Neural cell (in vitro differentiated cells): ENCODE measurements at regions not wholly inside any gene's neighbourhood (a gene's known extent, or its start where the extent isn't known, plus 50 kb on each side); places are given as distances from the start of the nearest gene placed in this dataset.

Source experiments
- H2AFZ ChIP-seq: fragments of 200-600, 300-800 bp; sonication (generic), shearing (Covaris generic); 2 replicates; pipeline ENCODE4 v1.6.0; 2014; ENCODE audit warnings: low read depth, mild to moderate bottlenecking, antibody characterized with exemption, low read length, moderate library complexity
- H3F3A ChIP-seq: fragments of 200-600 bp; shearing (Covaris generic); 2 replicates; pipeline ENCODE4 v1.6.1; 2016; ENCODE audit warnings: mild to moderate bottlenecking, moderate library complexity, mixed read lengths, antibody characterized with exemption, low read length; ENCODE audit not compliant: insufficient read depth, poor library complexity, severe bottlenecking
- H3K27ac ChIP-seq: fragments of 200-600, 300-800 bp; sonication (generic), shearing (Covaris generic); 2 replicates; pipeline ENCODE4 v1.5.1; 2014; ENCODE audit warnings: mild to moderate bottlenecking, low read length, moderate library complexity
- H3K27me3 ChIP-seq: fragments of 300-800, 200-600 bp; sonication (generic), shearing (Covaris generic); 2 replicates; pipeline ENCODE4 v1.6.0; 2014; ENCODE audit warnings: mild to moderate bottlenecking, low read depth, low read length, moderate library complexity; ENCODE audit not compliant: insufficient read depth
- H3K36me3 ChIP-seq: fragments of 300-800, 200-600 bp; sonication (generic), shearing (Covaris generic); 2 replicates; pipeline ENCODE4 v1.5.1; 2014; ENCODE audit warnings: mild to moderate bottlenecking, antibody characterized with exemption, low read length, moderate library complexity; ENCODE audit not compliant: insufficient read depth
- H3K4me2 ChIP-seq: fragments of 300-800, 200-600 bp; sonication (generic), shearing (Covaris generic); 2 replicates; pipeline ENCODE4 v1.6.0; 2014; ENCODE audit warnings: mild to moderate bottlenecking, low read length
- H3K4me3 ChIP-seq: fragments of 300-800, 200-600 bp; sonication (generic), shearing (Covaris generic); 2 replicates; pipeline ENCODE4 v1.5.1; 2014; ENCODE audit warnings: mild to moderate bottlenecking, low read length, moderate library complexity
- H3K79me2 ChIP-seq: fragments of 200-600 bp; shearing (Covaris generic); replicated peaks from 2 replicates; pipeline ENCODE4 v1.6.0; 2014; ENCODE audit warnings: mild to moderate bottlenecking, low read length, moderate library complexity; ENCODE audit not compliant: insufficient read depth
- H3K9ac ChIP-seq: fragments of 300-800, 200-600 bp; sonication (generic), shearing (Covaris generic); 2 replicates; pipeline ENCODE4 v1.6.1; 2016; ENCODE audit warnings: mild to moderate bottlenecking, low read length, mixed read lengths
- H3K9me2 ChIP-seq: fragments of 200-600 bp; shearing (Covaris generic); 2 replicates; pipeline ENCODE4 v1.6.1; 2016; ENCODE audit warnings: mild to moderate bottlenecking, low read length, mixed read lengths; ENCODE audit not compliant: insufficient read depth
- H3K9me3 ChIP-seq: fragments of 200-600, 300-800 bp; sonication (generic), shearing (Covaris generic); 2 replicates; pipeline ENCODE4 v1.6.1; 2016; ENCODE audit warnings: mild to moderate bottlenecking, mixed run types, low read length, moderate library complexity, mixed read lengths
- H4K20me1 ChIP-seq: fragments of 200-600 bp; shearing (Covaris generic); 2 replicates; pipeline ENCODE4 v1.6.1; 2016; ENCODE audit warnings: mild to moderate bottlenecking, mixed run types; ENCODE audit not compliant: insufficient read depth
- CTCF ChIP-seq: fragments of 450-650 bp; IDR thresholded peaks from 2 replicates; pipeline ENCODE4 v1.5.1; 2014; ENCODE audit warnings: antibody characterized with exemption, mild to moderate bottlenecking, moderate library complexity; ENCODE audit not compliant: poor library complexity, severe bottlenecking
- EP300 ChIP-seq: fragments of 450-650 bp; conservative IDR thresholded peaks from 2 replicates; pipeline ENCODE4 v1.6.1; 2014; ENCODE audit warnings: antibody characterized with exemption, mild to moderate bottlenecking, moderate library complexity; ENCODE audit not compliant: poor library complexity, severe bottlenecking
- EZH2 ChIP-seq: fragments of 200-600, 300-800 bp; shearing (Covaris generic), sonication (generic); IDR thresholded peaks from 2 replicates; pipeline ENCODE4 v1.6.1; 2014; ENCODE audit warnings: antibody characterized with exemption, low read length, borderline replicate concordance, mild to moderate bottlenecking; ENCODE audit not compliant: insufficient read depth, poor library complexity, severe bottlenecking
- MXI1 ChIP-seq: fragments of 450-650 bp; conservative IDR thresholded peaks from 2 replicates; pipeline ENCODE4 v1.6.1; 2014; ENCODE audit warnings: antibody characterized with exemption, mild to moderate bottlenecking; ENCODE audit not compliant: poor library complexity, severe bottlenecking
- POLR2AphosphoS5 ChIP-seq: IDR thresholded peaks from 2 replicates; pipeline ENCODE4 v1.6.1; 2012
- RAD21 ChIP-seq: fragments of 450-650 bp; conservative IDR thresholded peaks from 2 replicates; pipeline ENCODE4 v1.6.1; 2014; ENCODE audit warnings: antibody characterized with exemption, mild to moderate bottlenecking, moderate library complexity
- REST ChIP-seq: IDR thresholded peaks from 2 replicates; pipeline ENCODE4 v1.6.1; 2012; ENCODE audit warnings: borderline replicate concordance
- SMC3 ChIP-seq: fragments of 450-650 bp; conservative IDR thresholded peaks from 2 replicates; pipeline ENCODE4 v1.6.1; 2014; ENCODE audit warnings: antibody characterized with exemption, mild to moderate bottlenecking, moderate library complexity; ENCODE audit not compliant: poor library complexity
- TAF1 ChIP-seq: IDR thresholded peaks from 2 replicates; pipeline ENCODE4 v1.6.1; 2012; ENCODE audit warnings: low read depth

GRCh38 chr5:3386637-3387036 lies 209.0 kb upstream of the IRX1 start:
- no peaks in the 10 kb centered on the region for H4K20me1 ChIP-seq
- no peaks in the 10 kb centered on the region for H3K27me3 ChIP-seq
- no peak overlapping the region for H3K4me2 ChIP-seq
- no peaks in the 10 kb centered on the region for H3K79me2 ChIP-seq
- TF ChIP-seq REST (no peak), TAF1 (no peak)
- no peaks in the 10 kb centered on the region for H3K9me2 ChIP-seq
- H3K36me3 ChIP-seq, result no peaks in the 10 kb centered on the region
- H2AFZ ChIP-seq, result no peak overlapping the region
- peak overlapping the region; percentile 4 for H3K9ac ChIP-seq
- no peaks in the 10 kb centered on the region for H3K9me3 ChIP-seq
- peak overlapping the region; percentile 58 for H3K27ac ChIP-seq
- peak overlapping the region; percentile 43 for H3K4me3 ChIP-seq
- no peaks in the 10 kb centered on the region for H3F3A ChIP-seq

- H2AFZ ChIP-seq, result no peak overlapping the region
- no peaks in the 10 kb centered on the region for H3F3A ChIP-seq
- H3K27me3 ChIP-seq, result no peaks in the 10 kb centered on the region
- H3K9me2 ChIP-seq, result no peaks in the 10 kb centered on the region
- H3K9ac ChIP-seq, result peak overlapping the region; percentile 4
- H3K4me3 ChIP-seq, result peak overlapping the region; percentile 43
- peak overlapping the region; percentile 2 for H3K4me2 ChIP-seq
- H3K9me3 ChIP-seq, result no peaks in the 10 kb centered on the region
- H3K27ac ChIP-seq, result peak overlapping the region; percentile 58
- no peaks in the 10 kb centered on the region for H3K36me3 ChIP-seq
- no peaks in the 10 kb centered on the region for H4K20me1 ChIP-seq
- peak; percentile 71 for TF ChIP-seq POLR2AphosphoS5
- TF ChIP-seq REST, result peak; percentile 81
- peak; percentile 39 for TF ChIP-seq CTCF
- peak; percentile 54 for TF ChIP-seq SMC3
- TF ChIP-seq TAF1, result no peak
- TF ChIP-seq RAD21, result peak; percentile 45
- no peak for TF ChIP-seq EZH2
- no peak for TF ChIP-seq MXI1
- TF ChIP-seq EP300, result peak; percentile 59
- H3K79me2 ChIP-seq, result no peaks in the 10 kb centered on the region
These were observed 209.6 kb upstream of the IRX1 start for GRCh38 chr5:3385991-3386519.
